SK-N-SH treated with all-trans-retinoic acid at 6 μM for 48 hours (cell line): ENCODE measurements at regions not wholly inside any gene's neighbourhood (a gene's known extent, or its start where the extent isn't known, plus 50 kb on each side); places are given as distances from the start of the nearest gene placed in this dataset.
A peak's percentile ranks its signal among the peaks of the same experiment; 100 is the strongest.

Source experiments
- ARNTL ChIP-seq: fragments of 450-650 bp; formaldehyde crosslinking; IDR thresholded peaks from 2 replicates; pipeline ENCODE4 v1.5.0; 2020; ENCODE audit warnings: low read depth, mild to moderate bottlenecking, moderate library complexity, borderline replicate concordance
- CREB5 ChIP-seq: fragments of 250-450 bp; sonication (Bioruptor Pico); IDR thresholded peaks from 2 replicates; pipeline ENCODE4 v1.5.1; 2020; ENCODE audit warnings: low read depth, mild to moderate bottlenecking, moderate library complexity
- PATZ1 ChIP-seq: fragments of 250-450 bp; sonication (Bioruptor Pico); IDR thresholded peaks from 2 replicates; pipeline ENCODE4 v1.8.0; 2020; ENCODE audit warnings: mild to moderate bottlenecking, moderate library complexity, borderline replicate concordance
- PPARA ChIP-seq: fragments of 250-450 bp; sonication (Bioruptor Pico); IDR thresholded peaks from 2 replicates; pipeline ENCODE4 v1.5.0; 2020; ENCODE audit warnings: mild to moderate bottlenecking, borderline replicate concordance
- TOX ChIP-seq: fragments of 250-450 bp; sonication (Bioruptor Pico); IDR thresholded peaks from 2 replicates; pipeline ENCODE4 v1.8.0; 2021; ENCODE audit warnings: mild to moderate bottlenecking, moderate library complexity, borderline replicate concordance
- TSHZ2 ChIP-seq: fragments of 250-450 bp; sonication (Bioruptor Pico); IDR thresholded peaks from 2 replicates; pipeline ENCODE4 v1.5.0; 2020; ENCODE audit warnings: mild to moderate bottlenecking, moderate library complexity
- ZNF70 ChIP-seq: fragments of 450-650 bp; formaldehyde crosslinking; IDR thresholded peaks from 2 replicates; pipeline ENCODE4 v1.5.0; 2020; ENCODE audit warnings: mild to moderate bottlenecking, moderate library complexity

GRCh38 chr15:62625429-62626033 is 417.0 kb upstream of the TPM1 start:
- TF ChIP-seq CREB5 (CRISPR knock-in tag) (no peak), TSHZ2 (CRISPR knock-in tag) (peak; percentile 79), PPARA (CRISPR knock-in tag) (no peak), ZNF70 (CRISPR knock-in tag) (no peak), PATZ1 (CRISPR knock-in tag) (no peak), TOX (CRISPR knock-in tag) (no peak), ARNTL (CRISPR knock-in tag) (no peak)
